8988T (cell line): ENCODE measurements at regions not wholly inside any gene's neighbourhood (a gene's known extent, or its start where the extent isn't known, plus 50 kb on each side); places are given as distances from the start of the nearest gene placed in this dataset.
"Not testable (repeated sequence)": the region's sequence is repeated elsewhere in the genome, so short reads cannot be mapped to it uniquely, and the experiment has no call there.

ENCODE experiments used
- DNase-seq: peaks from one replicate; pipeline ENCODE4 v3.0.0; 2011

DNA sequence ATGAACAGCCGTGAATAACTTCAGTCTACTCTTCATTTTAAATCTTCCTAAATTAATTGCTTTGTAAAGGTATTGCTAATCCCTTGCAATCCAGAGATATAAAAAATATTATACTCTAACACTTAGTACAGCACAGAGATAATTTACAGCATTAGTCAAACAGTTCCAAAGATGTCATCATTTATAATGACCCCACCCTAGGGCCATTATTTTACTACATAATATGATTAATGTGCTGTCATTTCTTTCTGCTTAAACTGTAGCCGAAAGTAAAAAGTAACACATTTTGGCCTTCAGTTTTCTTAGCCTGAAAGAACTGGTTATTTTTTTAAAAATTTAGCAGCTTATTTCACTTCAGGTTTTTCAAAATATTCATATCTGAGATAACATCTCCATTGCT is 256.3 kb upstream of the RFC3 start:
- DNase-seq, result no peak

GRCh38 chr13:33571618-33572017 is 246.3 kb upstream of the RFC3 start:
- DNase-seq, result no peak

DNA sequence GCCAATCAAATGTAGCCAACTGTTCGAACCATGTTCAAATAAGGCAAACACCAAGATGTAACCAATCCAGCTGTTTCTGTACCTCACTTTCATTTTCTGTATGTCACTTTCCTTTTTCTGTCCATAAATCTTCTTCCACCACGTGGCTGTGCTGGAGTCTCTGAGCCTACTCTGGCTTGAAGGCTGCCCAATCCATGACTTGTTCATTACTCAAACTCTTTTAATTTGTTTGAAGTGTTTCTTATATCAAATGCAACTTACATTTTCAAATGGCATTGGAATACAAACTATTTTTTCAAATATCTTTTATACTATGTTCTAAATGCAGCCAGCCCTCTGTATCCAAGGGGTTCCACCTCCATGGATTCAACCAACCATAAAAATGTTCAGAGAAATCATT is 245.6 kb upstream of the RFC3 start:
- not testable (repeated sequence) for DNase-seq

DNA sequence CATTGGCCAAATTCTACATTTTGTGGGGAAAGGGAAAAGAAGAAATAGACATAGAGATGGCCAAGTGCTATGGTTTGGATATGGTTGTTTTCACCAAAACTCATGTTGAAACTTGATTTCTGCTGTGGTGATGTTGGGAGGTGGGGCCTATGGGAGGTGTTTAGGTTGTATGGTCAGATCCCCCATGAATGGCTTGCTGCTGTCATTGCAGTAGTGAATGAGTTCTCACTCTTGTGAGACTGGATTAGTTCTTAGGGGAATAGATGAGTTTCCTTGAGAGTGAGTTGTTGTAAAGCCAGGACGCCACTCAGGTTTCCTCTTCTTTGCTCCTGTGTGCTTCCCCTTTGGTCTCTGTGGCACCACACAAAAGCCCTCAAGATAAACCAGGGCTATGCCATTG is 242.6 kb upstream of the RFC3 start:
- no peak for DNase-seq

DNA sequence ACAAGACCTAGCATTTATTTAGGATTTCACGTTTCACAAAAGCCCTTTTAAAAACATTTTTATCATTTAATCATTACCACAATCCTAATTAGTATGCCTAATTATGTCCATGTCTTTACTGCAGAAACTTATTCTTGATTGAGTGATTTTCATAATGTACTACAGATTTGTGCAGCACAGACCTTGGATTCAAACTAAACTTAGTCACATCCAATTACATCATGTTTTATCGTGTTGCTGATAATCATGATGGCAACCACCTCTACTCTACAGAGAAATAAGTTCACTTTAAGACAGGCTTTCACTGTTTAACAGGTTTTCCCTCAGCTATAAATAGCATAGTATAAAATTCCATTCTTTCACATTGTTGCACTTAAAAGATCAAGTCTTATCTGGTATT is 240.9 kb upstream of the RFC3 start:
- DNase-seq, result no peak

- no peak for DNase-seq
Observed at GRCh38 chr13:33578786-33579185, 239.2 kb upstream of the RFC3 start.

DNA sequence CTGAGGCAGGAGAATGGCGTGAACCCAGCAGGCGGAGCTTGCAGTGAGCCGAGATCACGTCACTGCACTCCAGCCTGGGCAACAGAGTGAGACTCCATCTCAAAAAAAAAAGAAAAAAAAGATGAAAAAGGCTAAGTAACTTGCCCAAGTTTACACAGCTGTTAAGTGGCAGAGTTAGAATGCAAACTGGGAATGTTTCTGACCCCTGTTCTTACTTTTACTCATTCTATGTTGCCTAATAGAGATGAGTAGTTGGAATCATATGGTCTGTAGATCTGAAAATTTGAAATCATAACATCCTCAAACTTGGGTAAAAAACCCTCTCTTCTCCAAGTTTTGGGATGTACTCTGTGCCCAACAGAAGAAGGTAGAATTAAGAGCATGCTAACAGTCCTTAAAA is 235.8 kb upstream of the RFC3 start:
- no peak for DNase-seq

DNA sequence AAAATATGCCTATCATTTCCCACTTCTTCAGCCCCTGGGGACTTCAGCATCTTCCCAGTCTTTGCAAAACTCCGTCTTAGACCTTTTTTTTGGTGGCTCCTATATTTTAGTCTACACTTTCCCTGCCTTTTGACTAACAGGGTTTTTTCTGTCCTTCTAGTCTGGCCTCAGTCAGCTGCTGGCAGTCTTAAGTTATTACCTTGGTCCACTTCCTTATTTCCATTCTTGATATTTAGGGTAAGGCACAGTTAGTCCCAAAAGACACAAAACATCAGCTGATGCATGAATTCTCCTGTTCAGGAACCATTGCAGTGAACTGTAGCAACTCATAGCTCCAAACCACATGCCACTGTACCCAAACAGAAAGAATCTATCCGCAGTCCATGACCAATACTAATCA is 234.6 kb upstream of the RFC3 start:
- no peak for DNase-seq

DNA sequence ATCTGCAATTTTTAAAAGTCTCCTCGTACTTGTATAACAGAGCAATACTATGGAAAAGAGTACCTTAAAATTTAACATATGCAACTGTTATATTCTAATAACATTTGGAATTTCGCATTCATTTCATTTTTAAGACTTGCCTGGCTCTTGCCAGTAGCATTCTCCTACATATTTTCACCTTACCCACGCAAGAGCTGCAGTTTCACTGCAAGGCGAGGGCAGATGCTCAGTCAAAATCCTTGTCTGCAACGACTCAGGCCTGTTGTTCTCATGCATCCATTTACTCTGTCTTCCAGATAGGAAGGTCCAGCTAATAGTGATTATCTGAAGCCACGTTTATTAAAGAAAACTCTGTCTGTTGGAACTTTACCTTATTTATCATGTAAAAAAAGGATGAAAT is 227.0 kb upstream of the RFC3 start:
- no peak for DNase-seq

- DNase-seq, result no peak
Observed at GRCh38 chr13:33606692-33607091, 211.3 kb upstream of the RFC3 start.

DNA sequence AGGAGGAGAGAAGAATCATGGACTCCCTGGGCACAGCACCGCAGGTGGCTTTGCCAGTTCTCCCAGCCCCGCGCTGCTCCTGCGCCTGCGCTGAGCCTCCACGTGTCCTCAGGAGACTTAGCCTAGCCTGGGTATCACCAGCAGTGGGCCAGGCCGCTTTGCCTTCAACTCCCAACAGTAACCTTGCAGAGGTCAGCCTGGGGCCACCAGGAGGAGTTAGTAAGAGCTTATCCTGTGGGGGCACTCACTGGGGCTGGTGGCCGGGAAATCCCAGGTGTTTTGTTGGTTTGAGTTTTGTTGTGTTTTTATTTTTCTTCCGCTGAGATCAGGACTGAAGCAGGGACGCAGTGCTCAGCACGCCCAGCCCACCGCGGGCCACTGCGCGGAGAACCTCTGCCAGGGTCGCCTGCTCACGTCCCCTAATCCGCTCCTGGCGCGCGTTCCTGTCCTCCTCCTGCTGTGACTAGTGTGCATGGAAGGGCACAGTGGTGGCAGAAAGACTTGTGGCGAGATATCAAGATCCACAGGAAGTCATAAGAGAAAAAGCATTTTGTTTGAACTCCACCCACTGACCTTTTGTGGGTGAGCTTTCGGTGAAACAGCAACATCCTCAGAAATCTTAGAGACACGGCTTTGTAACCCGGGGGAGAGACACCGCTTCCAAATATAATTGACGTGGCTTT is 207.4 kb upstream of the RFC3 start:
- no peak for DNase-seq

DNA sequence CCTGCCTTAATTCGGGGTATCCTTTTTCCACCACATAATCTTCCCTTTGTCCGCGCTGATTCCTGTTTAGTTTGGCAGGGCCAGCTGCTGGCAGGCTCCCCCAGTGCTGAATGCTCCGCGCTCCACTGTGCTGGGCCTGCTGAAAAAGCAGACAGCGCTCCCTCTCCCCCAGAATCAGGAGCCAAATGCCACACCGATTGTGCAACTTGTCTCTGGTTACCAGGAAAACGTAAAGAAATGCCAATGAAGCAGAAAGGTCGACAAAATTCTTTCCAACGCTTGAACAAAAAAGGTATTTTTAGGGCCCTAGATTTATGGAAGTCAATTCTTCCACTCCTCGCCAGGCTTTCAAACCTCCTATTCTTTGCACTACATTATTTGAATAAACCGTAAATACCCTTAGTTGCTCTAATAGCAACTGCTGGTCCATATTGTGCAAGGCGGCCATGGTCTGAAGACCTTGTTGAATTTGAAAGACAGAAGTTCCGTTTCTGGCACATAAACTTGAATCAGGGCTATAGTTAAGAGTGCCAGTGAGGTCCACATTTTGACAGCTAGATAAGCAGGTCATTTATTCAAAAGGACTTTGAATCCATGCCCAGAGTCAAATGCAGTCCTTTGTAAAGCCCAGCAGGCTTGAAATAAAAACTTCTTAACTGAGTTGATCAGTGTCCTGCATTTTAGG is 206.7 kb upstream of the RFC3 start:
- no peak for DNase-seq

GRCh38 chr13:33612641-33613638 is 205.0 kb upstream of the RFC3 start:
- DNase-seq, result no peak

DNA sequence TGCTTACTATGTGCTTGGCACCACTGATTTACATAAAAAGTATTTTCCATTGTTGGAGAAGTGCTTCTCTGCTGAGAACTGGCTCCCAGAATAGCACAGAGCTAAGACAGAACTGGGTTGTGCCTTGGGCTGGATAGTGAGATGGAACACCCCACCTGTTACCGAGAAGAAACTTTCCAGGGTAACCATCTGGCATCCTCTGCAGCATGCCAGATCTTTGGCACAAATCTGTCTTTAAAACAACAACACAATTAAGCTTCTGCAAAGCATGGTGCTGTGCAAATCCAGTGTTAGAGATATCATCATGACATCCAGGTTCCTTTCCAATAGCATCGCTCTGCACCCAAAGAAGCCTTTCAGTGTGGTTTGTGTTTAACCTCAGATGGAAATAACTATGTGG is 202.5 kb upstream of the RFC3 start:
- no peak for DNase-seq

- no peak for DNase-seq
Observed at GRCh38 chr13:33616130-33616529, 201.8 kb upstream of the RFC3 start.

- no peak for DNase-seq
Observed at GRCh38 chr13:33617055-33617454, 200.9 kb upstream of the RFC3 start.

DNA sequence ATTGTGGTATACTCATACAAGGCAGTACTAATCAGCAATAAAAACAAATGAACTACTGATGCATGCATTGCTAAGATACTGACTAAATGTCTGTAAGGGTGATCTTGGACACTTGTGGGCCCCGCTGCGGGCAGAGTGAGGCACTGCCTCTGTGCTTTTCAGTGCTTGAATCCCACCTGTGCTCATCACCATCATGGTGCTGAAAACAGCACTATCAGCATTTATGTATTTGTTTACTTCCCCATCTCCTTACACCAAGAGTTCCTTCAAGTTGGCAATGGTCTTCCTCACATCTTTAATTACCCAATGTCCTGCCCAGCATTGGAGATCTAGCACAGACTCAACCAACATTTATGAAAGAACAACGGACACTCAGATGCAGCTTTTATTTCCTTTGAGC is 193.7 kb upstream of the RFC3 start:
- DNase-seq, result no peak

DNA sequence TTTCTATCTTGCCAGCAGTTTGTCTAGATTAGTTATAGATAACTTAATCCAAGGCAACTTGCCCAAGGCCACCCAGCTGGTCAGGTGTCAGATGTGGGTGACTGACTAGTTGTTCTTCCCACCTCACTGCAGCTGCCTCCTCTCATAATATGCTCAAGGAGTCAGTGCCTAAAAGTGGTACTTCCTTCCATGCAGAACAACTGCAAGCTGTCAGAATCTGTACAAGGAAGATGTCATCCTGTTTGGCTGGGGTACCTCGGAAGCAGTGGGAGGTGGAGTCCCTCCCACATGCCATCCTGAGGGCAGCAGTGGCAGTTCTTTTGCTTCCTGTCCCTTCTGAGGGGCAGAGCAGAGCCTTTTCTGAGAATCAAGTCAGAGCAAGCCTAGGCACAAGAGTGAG is 193.2 kb upstream of the RFC3 start:
- DNase-seq, result no peak

GRCh38 chr13:33626407-33626806 is 191.5 kb upstream of the RFC3 start:
- no peak for DNase-seq

DNA sequence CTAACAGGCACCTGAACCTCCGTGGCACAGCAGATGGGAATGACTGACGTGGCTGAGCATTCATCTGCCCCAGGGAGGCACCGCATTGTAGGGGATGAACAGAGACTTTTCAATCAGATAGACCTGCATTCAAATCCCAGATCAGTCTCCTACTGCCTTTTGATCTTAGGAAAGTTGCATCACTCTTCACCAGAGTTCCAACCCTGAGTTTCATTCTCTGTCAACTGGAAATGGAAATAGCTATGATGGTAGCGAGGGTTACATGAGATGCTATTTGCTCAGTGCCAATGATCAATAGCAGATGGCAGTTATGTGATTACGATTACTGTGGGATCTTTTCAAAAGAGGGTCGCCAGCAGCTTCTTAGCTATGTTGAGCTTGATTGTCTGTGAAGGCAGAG is 189.3 kb upstream of the RFC3 start:
- no peak for DNase-seq

GRCh38 chr13:33629605-33630360 is 188.2 kb upstream of the RFC3 start:
- no peak for DNase-seq

- no peak for DNase-seq
Observed at GRCh38 chr13:33633701-33634545, 184.0 kb upstream of the RFC3 start.
